Activated CD4-positive, alpha-beta memory T cell treated with anti-CD3 and anti-CD28 coated beads for 36 hours (primary cell): ENCODE measurements at regions not wholly inside any gene's neighbourhood (a gene's known extent, or its start where the extent isn't known, plus 50 kb on each side); places are given as distances from the start of the nearest gene placed in this dataset.
"Not testable (repeated sequence)": the region's sequence is repeated elsewhere in the genome, so short reads cannot be mapped to it uniquely, and the experiment has no call there.

ENCODE experiments used
- CTCF ChIA-PET: fragments of 350-600 bp; sonication (Branson Sonifier 250); formaldehyde crosslinking; loops from one replicate; lab custom pipeline; 2021; ENCODE audit warnings: antibody characterized with exemption, inconsistent platforms; lab: Charles Lee
- POLR2A ChIA-PET: fragments of 350-600 bp; sonication (Branson Sonifier 250); formaldehyde crosslinking; loops from one replicate; lab custom pipeline; 2021; ENCODE audit warnings: antibody characterized with exemption; lab: Charles Lee
- DNase-seq: peaks from one replicate; pipeline ENCODE4 v3.0.0-alpha.2; 2020
- H3K27ac Mint-ChIP-seq: one replicate; pipeline ENCODE4 v1.8.0; 2021; ENCODE audit warnings: mixed read lengths
- H3K27me3 Mint-ChIP-seq: one replicate; pipeline ENCODE4 v1.8.0; 2021; ENCODE audit warnings: mixed read lengths
- H3K36me3 Mint-ChIP-seq: one replicate; pipeline ENCODE4 v1.8.0; 2021; ENCODE audit warnings: mixed read lengths
- H3K4me1 Mint-ChIP-seq: one replicate; pipeline ENCODE4 v1.8.0; 2021; ENCODE audit warnings: low read depth, mixed read lengths
- H3K4me3 Mint-ChIP-seq: one replicate; pipeline ENCODE4 v1.8.0; 2021; ENCODE audit warnings: mild to moderate bottlenecking, mixed read lengths
- H3K9me3 Mint-ChIP-seq: one replicate; pipeline ENCODE4 v1.8.0; 2021; ENCODE audit warnings: mixed read lengths
- intact Hi-C: fragments of 100-400 bp; cut with micrococcal nuclease; formaldehyde crosslinking; loops from one replicate; pipeline ENCODE4 v1.15.1; 2023

GRCh38 chr6:6984585-6985366 lies 123.0 kb upstream of the RREB1 start:
- H3K27me3 Mint-ChIP-seq, result peaks cover 9% of the 10 kb centered on the region
- no peak for DNase-seq
- no peak overlapping the region for H3K27ac Mint-ChIP-seq
- POLR2A ChIA-PET, result no interaction called here
- intact Hi-C loops, result loop anchor here (1.0 kb wide), 1 partner anchor 29 kb away; no protein-coding TSS in a partner anchor
- H3K9me3 Mint-ChIP-seq, result no peaks in the 10 kb centered on the region
- no peaks in the 10 kb centered on the region for H3K4me1 Mint-ChIP-seq
- H3K4me3 Mint-ChIP-seq, result no peak overlapping the region
- CTCF ChIA-PET, result no interaction called here
- no peaks in the 10 kb centered on the region for H3K36me3 Mint-ChIP-seq

GRCh38 chr6:6986344-6986743 lies 121.4 kb upstream of the RREB1 start:
- Mint-ChIP-seq H3K4me3 (no peak overlapping the region), H3K9me3 (no peaks in the 10 kb centered on the region), H3K4me1 (no peaks in the 10 kb centered on the region), H3K27me3 (peaks cover 7% of the 10 kb centered on the region), H3K27ac (no peak overlapping the region), H3K36me3 (no peaks in the 10 kb centered on the region)
- intact Hi-C loops, result no loop called here
- ChIA-PET POLR2A (no interaction called here), CTCF (no interaction called here)
- no peak for DNase-seq

GRCh38 chr6:6987749-6988148 lies 120.0 kb upstream of the RREB1 start:
- intact Hi-C loops, result no loop called here
- Mint-ChIP-seq H3K9me3 (no peaks in the 10 kb centered on the region), H3K27ac (no peak overlapping the region), H3K27me3 (peaks cover under 1% of the 10 kb centered on the region), H3K4me1 (no peaks in the 10 kb centered on the region), H3K4me3 (no peak overlapping the region), H3K36me3 (no peaks in the 10 kb centered on the region)
- DNase-seq, result no peak
- ChIA-PET CTCF (no interaction called here), POLR2A (no interaction called here)

GRCh38 chr6:6990059-6990458 lies 117.7 kb upstream of the RREB1 start:
- H3K4me3 Mint-ChIP-seq, H3K9me3 Mint-ChIP-seq, H3K27ac Mint-ChIP-seq, DNase-seq, CTCF ChIA-PET, H3K27me3 Mint-ChIP-seq, H3K36me3 Mint-ChIP-seq, H3K4me1 Mint-ChIP-seq, POLR2A ChIA-PET, intact Hi-C loops: not testable (repeated sequence)

GRCh38 chr6:6993503-6994237 lies 114.1 kb upstream of the RREB1 start:
- DNase-seq, result no peak
- H3K27ac Mint-ChIP-seq, result no peak overlapping the region
- no peak overlapping the region for H3K4me3 Mint-ChIP-seq
- POLR2A ChIA-PET, result interaction anchor here (0.6 kb wide), 1 partner anchor 259 kb away, joined by 3 read pairs; no protein-coding TSS in a partner anchor
- H3K27me3 Mint-ChIP-seq, result peaks cover 1% of the 10 kb centered on the region
- no peaks in the 10 kb centered on the region for H3K9me3 Mint-ChIP-seq
- H3K4me1 Mint-ChIP-seq, result no peaks in the 10 kb centered on the region
- intact Hi-C loops, result no loop called here
- H3K36me3 Mint-ChIP-seq, result no peaks in the 10 kb centered on the region
- CTCF ChIA-PET, result no interaction called here

GRCh38 chr6:6994796-6995195 lies 113.0 kb upstream of the RREB1 start:
- no peaks in the 10 kb centered on the region for H3K36me3 Mint-ChIP-seq
- peaks cover 4% of the 10 kb centered on the region for H3K27me3 Mint-ChIP-seq
- POLR2A ChIA-PET, result interaction anchor here (0.5 kb wide), 1 partner anchor 50 kb away, joined by 4 read pairs; no protein-coding TSS in a partner anchor
- DNase-seq, result no peak
- H3K4me3 Mint-ChIP-seq, result no peak overlapping the region
- intact Hi-C loops, result no loop called here
- no peaks in the 10 kb centered on the region for H3K9me3 Mint-ChIP-seq
- H3K4me1 Mint-ChIP-seq, result no peaks in the 10 kb centered on the region
- H3K27ac Mint-ChIP-seq, result no peak overlapping the region
- CTCF ChIA-PET, result no interaction called here

- Mint-ChIP-seq H3K27me3 (peaks cover 6% of the 10 kb centered on the region), H3K27ac (no peak overlapping the region), H3K4me3 (no peak overlapping the region), H3K36me3 (no peaks in the 10 kb centered on the region), H3K9me3 (no peaks in the 10 kb centered on the region), H3K4me1 (no peaks in the 10 kb centered on the region)
- POLR2A ChIA-PET, result no interaction called here
- CTCF ChIA-PET, result no interaction called here
- intact Hi-C loops, result no loop called here
- no peak for DNase-seq
These were observed 112.4 kb upstream of the RREB1 start for GRCh38 chr6:6995328-6995727.

- CTCF ChIA-PET, result no interaction called here
- H3K9me3 Mint-ChIP-seq, result no peaks in the 10 kb centered on the region
- peaks cover 6% of the 10 kb centered on the region for H3K27me3 Mint-ChIP-seq
- intact Hi-C loops, result no loop called here
- no peak overlapping the region for H3K27ac Mint-ChIP-seq
- no peaks in the 10 kb centered on the region for H3K36me3 Mint-ChIP-seq
- H3K4me3 Mint-ChIP-seq, result no peak overlapping the region
- DNase-seq, result no peak
- H3K4me1 Mint-ChIP-seq, result no peaks in the 10 kb centered on the region
- POLR2A ChIA-PET, result no interaction called here
These were observed 111.6 kb upstream of the RREB1 start for GRCh38 chr6:6996124-6996523.

- DNase-seq, result no peak
- H3K27me3 Mint-ChIP-seq, result peaks cover 6% of the 10 kb centered on the region
- POLR2A ChIA-PET, result no interaction called here
- intact Hi-C loops, result no loop called here
- CTCF ChIA-PET, result no interaction called here
- H3K4me3 Mint-ChIP-seq, result no peak overlapping the region
- no peaks in the 10 kb centered on the region for H3K9me3 Mint-ChIP-seq
- no peaks in the 10 kb centered on the region for H3K36me3 Mint-ChIP-seq
- H3K4me1 Mint-ChIP-seq, result no peaks in the 10 kb centered on the region
- no peak overlapping the region for H3K27ac Mint-ChIP-seq
These were observed 110.2 kb upstream of the RREB1 start for GRCh38 chr6:6997263-6998193.

GRCh38 chr6:6998194-6998569 lies 109.6 kb upstream of the RREB1 start:
- intact Hi-C loops, result no loop called here
- H3K4me3 Mint-ChIP-seq, result no peak overlapping the region
- H3K4me1 Mint-ChIP-seq, result no peaks in the 10 kb centered on the region
- DNase-seq, result no peak
- peaks cover 6% of the 10 kb centered on the region for H3K27me3 Mint-ChIP-seq
- CTCF ChIA-PET, result no interaction called here
- H3K9me3 Mint-ChIP-seq, result no peaks in the 10 kb centered on the region
- H3K36me3 Mint-ChIP-seq, result no peaks in the 10 kb centered on the region
- POLR2A ChIA-PET, result no interaction called here
- no peak overlapping the region for H3K27ac Mint-ChIP-seq

GRCh38 chr6:7000825-7001777 lies 106.7 kb upstream of the RREB1 start:
- no peaks in the 10 kb centered on the region for H3K36me3 Mint-ChIP-seq
- intact Hi-C loops, result no loop called here
- H3K27ac Mint-ChIP-seq, result no peak overlapping the region
- CTCF ChIA-PET, result interaction anchor here (0.6 kb wide), 1 partner anchor 1986 kb away, joined by 3 read pairs; no protein-coding TSS in a partner anchor
- no peak for DNase-seq
- H3K4me1 Mint-ChIP-seq, result peaks cover 3% of the 10 kb centered on the region
- H3K4me3 Mint-ChIP-seq, result no peak overlapping the region
- H3K9me3 Mint-ChIP-seq, result no peaks in the 10 kb centered on the region
- POLR2A ChIA-PET, result no interaction called here
- peaks cover 11% of the 10 kb centered on the region for H3K27me3 Mint-ChIP-seq
